ENCODE measurements at regions not wholly inside any gene's neighbourhood (a gene's known extent, or its start where the extent isn't known, plus 50 kb on each side); places are given as distances from the start of the nearest gene placed in this dataset.

DNA sequence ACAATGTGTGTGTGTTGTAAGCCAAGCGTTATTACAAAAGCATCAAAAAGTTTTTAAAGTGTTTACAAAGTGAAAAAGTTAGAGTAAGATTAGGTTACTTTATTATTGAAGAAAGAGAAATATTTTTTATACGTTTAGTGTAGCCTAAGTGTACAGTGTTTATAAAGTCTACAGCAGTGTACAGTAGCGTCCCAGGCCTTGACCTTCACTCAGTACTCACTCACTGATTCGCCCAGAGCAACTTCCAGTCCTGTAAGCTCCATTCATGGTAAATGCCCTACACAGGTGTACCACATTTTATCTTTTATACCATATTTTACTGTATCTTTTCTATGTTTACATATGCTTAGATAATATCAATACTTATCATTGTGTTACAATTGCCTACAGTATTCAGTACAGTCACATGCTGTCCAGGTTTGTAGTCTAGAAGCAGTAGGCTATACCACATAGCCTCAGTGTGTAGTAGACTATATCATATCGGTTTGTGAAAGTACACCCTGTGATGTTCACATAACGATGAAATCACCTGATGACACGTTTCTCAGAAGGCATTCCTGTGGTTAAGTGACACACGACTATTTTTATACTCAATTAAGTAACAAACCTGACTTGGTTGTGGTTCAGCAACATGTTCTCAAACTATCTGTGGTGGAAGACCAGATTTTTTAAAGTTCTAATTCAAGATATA lies 152.0 kb upstream of the EDNRA start (continued):
- TF ChIP-seq CHD7 (IDR thresholded peaks at IDR 0.05; ENCODE audit: insufficient replicate concordance, low read length) (no peak), JUND (IDR thresholded peaks at IDR 0.05; ENCODE audit: low read length) (no peak), RBBP5 (IDR thresholded peaks at IDR 0.05; ENCODE audit: borderline replicate concordance, low read depth, low read length) (no peak), SP1 (IDR thresholded peaks at IDR 0.05; ENCODE audit: low read depth, low read length) (no peak), SUZ12 (IDR thresholded peaks at IDR 0.05; ENCODE audit: low read length) (no peak), EGR1 (IDR thresholded peaks at IDR 0.05; ENCODE audit: borderline replicate concordance, low read depth, low read length) (no peak)
